H4 (cell line): ENCODE measurements at regions not wholly inside any gene's neighbourhood (a gene's known extent, or its start where the extent isn't known, plus 50 kb on each side); places are given as distances from the start of the nearest gene placed in this dataset.

Source experiments
- DNase-seq: peaks from one replicate; pipeline ENCODE4 v3.0.0-alpha.2; 2015; ENCODE audit warnings: low spot score

GRCh38 chr16:59707436-59708226 lies 973.5 kb upstream of the GOT2 start:
- no peak for DNase-seq

- no peak for DNase-seq
These were observed 968.1 kb upstream of the GOT2 start for GRCh38 chr16:59701963-59702930.

- no peak for DNase-seq
These were observed 965.7 kb upstream of the GOT2 start for GRCh38 chr16:59699786-59700185.

GRCh38 chr16:59698346-59699020 lies 964.4 kb upstream of the GOT2 start:
- no peak for DNase-seq

GRCh38 chr16:59697761-59698160 lies 963.6 kb upstream of the GOT2 start:
- DNase-seq, result no peak

GRCh38 chr16:59697236-59697635 lies 963.1 kb upstream of the GOT2 start:
- no peak for DNase-seq

- DNase-seq, result no peak
These were observed 962.4 kb upstream of the GOT2 start for GRCh38 chr16:59696495-59696894.

GRCh38 chr16:59690216-59690615 lies 956.1 kb upstream of the GOT2 start:
- no peak for DNase-seq

GRCh38 chr16:59688006-59688405 lies 953.9 kb upstream of the GOT2 start:
- no peak for DNase-seq

GRCh38 chr16:59686405-59686804 lies 952.3 kb upstream of the GOT2 start:
- no peak for DNase-seq

GRCh38 chr16:59684911-59685310 lies 950.8 kb upstream of the GOT2 start:
- no peak for DNase-seq

- no peak for DNase-seq
These were observed 949.6 kb upstream of the GOT2 start for GRCh38 chr16:59683709-59684108.

GRCh38 chr16:59665618-59666220 lies 931.6 kb upstream of the GOT2 start:
- no peak for DNase-seq

- DNase-seq, result no peak
These were observed 924.5 kb upstream of the GOT2 start for GRCh38 chr16:59658572-59658971.

GRCh38 chr16:59655031-59655430 lies 920.9 kb upstream of the GOT2 start:
- no peak for DNase-seq

- DNase-seq, result no peak
These were observed 920.3 kb upstream of the GOT2 start for GRCh38 chr16:59654455-59654854.

GRCh38 chr16:59651662-59652061 lies 917.5 kb upstream of the GOT2 start:
- DNase-seq, result no peak

GRCh38 chr16:59645194-59645593 lies 911.1 kb upstream of the GOT2 start:
- no peak for DNase-seq

- no peak for DNase-seq
These were observed 901.6 kb upstream of the GOT2 start for GRCh38 chr16:59635674-59636073.

GRCh38 chr16:59634951-59635350 lies 900.8 kb upstream of the GOT2 start:
- DNase-seq, result no peak

- DNase-seq, result no peak
These were observed 900.0 kb upstream of the GOT2 start for GRCh38 chr16:59634004-59634579.
